ENCODE measurements at regions not wholly inside any gene's neighbourhood (a gene's known extent, or its start where the extent isn't known, plus 50 kb on each side); places are given as distances from the start of the nearest gene placed in this dataset.
"Not testable (repeated sequence)": the region's sequence is repeated elsewhere in the genome, so short reads cannot be mapped to it uniquely, and the experiment has no call there.

DNA sequence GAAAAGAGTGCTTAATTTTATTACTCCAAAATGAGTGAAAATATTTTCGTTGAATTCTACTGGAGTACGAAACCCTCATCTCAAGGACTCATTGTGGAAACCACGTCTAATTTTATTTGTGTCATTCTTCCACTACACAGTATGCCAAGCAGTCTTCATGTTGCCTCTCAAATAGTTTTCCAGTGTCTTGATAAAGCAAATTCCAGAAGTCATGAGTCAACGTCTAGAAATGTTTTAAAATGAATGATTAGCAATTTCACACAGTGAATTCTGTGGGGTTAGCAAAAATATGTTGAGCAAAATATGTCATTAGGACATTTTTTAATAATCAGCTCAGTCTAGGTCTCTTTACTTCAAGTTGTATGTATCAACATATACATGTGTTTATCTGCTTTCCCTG is 865.5 kb downstream of the DSC3 start:
- DNase-seq (ENCODE audit: low read depth in 2 of 2): no peak

DNA sequence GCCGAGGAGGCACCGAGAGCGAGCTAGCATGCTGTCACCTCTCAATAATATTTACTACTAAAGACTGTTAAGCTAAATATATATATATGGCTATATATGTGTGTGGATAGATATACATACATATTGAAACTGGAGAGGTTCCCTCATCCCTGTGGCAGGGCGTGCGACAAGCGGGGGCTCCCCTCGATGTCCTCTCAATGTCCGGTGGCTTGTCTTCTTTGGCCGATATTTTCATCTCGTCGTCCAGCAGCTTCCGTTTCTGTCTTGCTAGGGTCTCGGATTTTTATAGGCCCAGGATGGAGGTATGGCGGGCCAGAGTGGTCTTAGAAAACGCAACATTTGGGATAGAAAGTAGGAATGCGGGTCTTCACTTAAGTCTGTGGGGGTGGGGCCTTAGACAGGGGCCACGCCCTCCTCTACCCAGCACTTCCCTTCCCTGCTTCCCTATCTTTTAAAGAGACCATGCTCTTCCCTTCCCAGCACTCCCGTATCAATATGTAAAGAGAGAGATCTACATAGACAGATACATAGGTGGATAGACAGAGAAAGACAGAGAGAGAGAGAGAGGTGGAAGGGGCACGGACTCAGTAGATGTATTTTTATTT is 866.8 kb downstream of the DSC3 start:
- no peak for DNase-seq (ENCODE audit: low read depth in 2 of 2)

DNA sequence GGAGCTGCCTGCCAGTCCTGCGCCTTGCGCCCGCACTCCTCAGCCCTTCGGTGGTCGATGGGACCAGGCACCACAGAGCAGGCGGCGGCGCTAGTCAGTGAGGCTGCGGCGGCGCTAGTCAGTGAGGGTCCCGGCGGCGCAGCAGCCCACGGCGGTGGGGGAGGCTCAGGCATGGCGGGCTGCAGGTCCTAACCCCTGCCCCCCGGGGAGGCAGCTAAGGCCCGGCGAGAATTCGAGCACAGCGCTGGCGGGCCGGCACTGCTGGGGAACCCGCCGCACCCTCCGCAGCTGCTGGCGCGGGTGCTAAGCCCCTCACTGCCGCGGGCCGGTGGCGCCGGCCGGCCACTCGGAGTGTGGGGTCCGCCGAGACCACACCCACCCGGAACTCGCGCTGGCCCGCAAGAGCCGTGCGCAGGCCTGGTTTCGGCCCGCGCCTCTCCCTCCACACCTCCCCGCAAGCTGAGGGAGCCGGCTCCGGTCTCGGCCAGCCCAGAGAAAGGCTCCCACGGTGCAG is 867.4 kb downstream of the DSC3 start:
- DNase-seq (ENCODE audit: low read depth in 2 of 2): no peak

DNA sequence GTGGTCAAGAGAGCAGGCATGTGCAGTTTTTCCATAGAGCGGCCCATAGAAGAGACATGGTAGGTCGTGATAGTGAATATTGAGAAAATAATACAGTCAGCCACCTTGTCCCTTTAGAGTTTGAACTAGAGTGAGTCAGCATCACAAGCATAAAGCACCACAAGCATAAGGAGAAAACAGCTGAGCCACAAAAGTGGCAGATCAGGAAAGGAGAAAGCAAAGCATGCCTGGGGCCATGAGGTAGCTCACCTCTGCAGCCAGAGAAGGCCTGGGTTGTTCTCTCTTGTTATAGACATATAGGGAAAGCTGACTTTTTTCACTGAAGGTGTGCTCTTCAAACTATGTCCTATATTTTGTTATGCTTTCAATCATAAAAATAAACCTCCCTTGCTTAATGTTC is 879.0 kb downstream of the DSC3 start:
- DNase-seq (ENCODE audit: low read depth in 2 of 2): no peak

DNA sequence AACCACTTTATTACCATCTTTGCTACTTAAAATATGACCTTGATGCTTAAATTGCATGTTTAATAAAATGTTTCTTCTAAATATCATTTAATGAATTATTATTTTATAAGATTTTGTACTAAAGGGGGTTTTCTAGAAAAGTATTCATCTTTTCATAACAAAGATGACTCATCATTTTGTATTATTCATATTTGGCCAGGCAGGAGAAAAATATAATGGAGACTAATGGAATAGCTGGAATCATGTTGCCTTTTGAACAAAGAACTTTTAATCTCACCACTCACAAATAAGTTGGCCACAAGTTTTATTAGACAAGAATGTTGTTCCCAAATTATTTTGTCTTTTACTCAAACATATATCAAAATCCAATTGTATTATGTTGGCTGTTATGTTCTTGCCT is 882.4 kb downstream of the DSC3 start:
- DNase-seq (ENCODE audit: low read depth in 2 of 2): no peak

DNA sequence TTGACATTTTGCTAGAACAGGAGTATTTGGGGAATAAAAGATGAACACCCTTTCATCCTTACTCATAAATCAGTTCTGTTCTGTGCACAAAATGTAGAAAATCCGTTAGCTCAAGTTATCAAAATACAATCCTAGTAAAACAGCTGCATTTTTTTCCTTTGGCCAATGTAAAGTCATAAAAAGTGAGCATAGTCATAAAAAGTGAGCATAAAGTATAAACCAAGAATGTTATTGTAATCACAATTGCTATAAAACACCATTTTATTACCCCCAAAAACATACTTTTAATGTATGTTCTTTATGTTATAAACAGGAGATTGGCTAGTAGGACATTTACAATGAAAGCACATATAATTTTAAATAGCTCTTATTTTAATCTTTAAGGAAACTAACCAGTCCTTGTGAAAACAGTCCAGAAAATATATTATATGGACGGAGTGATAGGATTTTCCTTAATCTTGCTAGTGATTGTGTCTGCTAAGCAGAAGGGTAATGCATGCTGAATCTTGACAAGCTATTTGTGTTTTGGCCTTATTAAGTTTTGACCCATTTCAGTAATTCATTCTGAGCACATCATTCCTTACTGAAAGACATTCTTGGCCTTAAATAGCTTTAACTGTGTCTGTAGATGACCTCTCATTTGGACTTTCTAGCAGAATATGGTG is 891.8 kb downstream of the DSC3 start:
- DNase-seq (ENCODE audit: low read depth in 2 of 2): no peak

DNA sequence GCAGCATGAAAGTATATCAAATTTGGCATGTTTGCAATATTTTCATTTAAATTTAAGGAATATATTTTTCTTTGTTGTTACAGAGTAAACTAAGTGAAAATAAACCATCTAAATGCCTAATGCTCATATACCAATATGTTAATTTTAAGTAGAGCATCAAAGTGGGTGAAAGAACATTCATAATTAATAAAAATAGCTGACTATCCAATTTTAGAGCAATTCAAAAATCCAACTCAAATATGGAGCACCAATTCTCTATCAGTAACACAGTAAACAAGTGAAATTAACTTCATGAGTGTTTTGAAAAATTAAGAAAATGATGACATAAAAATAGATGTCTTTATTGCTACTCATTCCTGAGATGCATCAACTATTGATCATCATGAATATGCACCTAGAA is 893.0 kb downstream of the DSC3 start:
- DNase-seq (ENCODE audit: low read depth in 2 of 2): no peak

DNA sequence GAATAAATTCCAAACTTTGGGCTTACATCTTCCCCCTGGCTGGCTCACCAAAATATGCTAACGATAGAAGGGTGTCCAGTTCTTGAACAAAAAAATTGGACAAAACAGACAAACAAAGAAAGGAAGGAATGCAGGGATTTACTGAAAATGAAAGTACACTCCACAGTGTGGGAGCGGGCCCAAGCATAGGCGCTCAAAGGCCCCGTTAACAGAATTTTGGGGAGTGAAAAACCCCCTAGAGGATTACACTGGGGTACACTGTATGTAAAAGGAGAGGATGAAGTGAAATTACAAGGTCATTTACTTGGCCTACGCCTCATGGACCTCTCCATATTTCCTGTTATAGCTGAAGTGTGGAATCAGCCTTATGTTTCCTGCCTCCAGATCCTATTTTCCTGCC is 899.7 kb downstream of the DSC3 start:
- DNase-seq (ENCODE audit: low read depth in 2 of 2): no peak

DNA sequence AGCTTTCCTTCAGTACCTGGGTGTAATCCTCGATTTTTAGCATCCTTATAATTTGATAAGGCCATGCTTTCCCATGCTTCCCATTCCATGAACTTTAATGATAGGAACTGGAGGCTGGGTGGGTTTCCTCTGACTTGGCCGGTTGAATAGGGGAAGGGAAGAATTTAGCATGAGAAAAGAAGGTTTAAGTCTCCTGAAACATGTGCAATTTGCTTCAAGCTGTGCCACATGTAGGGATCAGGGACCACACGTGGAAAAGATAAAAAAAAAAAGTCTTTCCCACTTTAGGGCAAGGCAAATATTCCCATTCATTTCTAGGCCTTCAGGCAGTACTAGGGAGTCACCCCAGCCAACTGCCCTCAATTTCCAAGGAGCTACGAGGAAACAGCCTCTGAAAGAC is 900.3 kb downstream of the DSC3 start:
- DNase-seq (ENCODE audit: low read depth in 2 of 2): no peak

DNA sequence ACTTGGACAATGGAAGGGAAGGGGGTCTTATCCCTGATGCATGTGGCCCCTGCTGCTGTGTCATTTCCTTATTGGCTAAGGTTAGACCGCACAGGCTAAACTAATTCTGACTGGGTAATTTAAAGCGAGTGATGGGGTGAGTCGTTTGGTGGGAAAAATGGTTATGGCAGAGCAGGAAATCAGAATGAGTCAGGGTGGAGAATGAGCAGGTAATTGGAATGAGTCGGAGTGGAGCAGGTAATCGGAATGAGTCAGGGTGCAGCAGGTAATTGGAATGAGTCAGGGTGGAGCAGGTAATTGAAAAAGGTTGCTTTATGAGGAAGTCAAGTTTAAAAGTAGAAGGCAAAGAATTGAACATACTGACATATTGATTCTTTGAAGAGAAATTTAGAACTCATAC is 901.0 kb downstream of the DSC3 start:
- not testable (repeated sequence) for DNase-seq (ENCODE audit: low read depth in 2 of 2)

DNA sequence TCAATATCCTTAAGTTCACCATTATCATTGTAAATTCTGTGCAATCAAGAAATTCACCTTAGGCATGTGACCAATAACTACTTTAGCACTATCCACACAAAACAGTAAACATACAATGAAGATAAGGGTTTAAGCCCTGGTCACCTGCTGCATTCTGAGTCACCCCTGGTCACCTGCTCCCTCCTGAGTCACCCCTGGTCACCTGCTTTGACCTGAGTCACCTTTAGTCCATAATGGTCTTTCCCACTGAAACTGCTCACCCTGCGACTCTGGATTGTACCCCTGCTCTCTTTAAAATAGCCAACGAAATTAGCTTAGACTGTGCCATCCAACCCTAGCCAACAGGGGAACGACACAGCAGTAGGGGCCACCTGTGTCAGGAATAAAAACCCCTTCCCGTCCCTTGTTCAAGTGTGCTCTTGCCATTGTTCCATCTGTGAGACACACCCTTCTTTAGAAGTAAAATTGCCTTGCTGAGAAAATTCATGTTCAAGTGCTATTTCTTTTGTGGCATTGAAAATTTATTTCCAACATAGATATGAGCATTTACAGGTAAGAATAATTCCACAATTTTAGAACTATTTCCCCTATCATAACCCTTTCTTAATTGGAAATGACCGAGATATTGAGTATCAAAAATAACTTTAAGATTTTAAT is 902.8 kb downstream of the DSC3 start:
- DNase-seq (ENCODE audit: low read depth in 2 of 2): no peak

DNA sequence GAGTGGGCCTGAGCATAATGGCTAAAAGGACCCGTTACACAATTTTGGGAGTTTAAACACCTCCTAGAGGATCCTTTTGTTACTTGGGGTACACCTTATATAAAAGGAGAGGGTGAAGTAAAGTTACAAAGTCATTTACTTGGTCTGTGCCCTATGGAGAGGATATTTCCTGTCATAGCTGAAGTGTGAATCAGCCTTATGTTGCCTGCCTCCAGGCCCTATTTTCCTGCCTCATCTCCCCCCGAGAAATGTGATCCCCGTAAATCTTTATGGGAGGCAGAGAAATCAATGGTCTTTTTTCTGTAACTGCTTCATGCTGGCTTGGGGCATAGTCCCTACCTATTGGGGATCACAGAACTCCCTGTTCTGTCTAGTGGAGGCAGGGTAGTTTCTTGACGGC is 906.6 kb downstream of the DSC3 start:
- no peak for DNase-seq (ENCODE audit: low read depth in 2 of 2)

DNA sequence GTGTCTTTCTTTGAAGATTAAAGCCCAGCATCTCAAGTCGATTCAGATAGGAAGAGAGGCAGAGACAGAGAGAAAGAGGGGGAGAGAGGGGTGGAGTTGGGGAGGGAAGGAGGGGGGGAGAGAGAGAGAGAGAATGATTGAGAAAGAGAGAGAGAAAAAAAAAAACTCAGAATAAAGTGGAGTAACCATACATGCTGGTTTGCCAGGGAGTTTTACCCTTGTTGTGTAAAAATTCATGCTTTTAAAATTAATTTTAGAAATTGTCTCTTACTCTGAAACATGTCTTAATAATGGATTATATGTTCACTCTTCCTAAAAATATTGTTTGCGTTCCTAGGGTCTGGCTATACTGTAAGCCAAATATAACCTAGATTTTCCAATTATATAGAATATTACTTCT is 908.5 kb downstream of the DSC3 start:
- no peak for DNase-seq (ENCODE audit: low read depth in 2 of 2)

DNA sequence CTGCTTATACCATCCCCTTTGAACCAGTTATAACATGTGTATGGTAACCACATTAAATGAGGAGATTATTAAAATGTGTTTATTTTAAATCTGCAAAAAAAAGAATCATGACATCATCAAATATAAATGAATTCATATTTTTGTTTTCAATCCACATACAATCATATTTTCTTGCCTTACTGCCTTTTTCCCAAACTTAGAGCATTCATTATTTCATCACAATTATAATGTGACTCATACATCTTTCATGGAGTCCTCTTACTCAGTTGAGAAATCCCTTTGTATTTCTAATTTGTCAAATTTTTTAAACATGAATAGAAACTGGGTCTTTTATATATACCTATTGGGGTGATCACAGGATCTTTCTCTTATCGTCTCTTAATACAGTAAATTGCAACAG is 909.6 kb downstream of the DSC3 start:
- no peak for DNase-seq (ENCODE audit: low read depth in 2 of 2)

DNA sequence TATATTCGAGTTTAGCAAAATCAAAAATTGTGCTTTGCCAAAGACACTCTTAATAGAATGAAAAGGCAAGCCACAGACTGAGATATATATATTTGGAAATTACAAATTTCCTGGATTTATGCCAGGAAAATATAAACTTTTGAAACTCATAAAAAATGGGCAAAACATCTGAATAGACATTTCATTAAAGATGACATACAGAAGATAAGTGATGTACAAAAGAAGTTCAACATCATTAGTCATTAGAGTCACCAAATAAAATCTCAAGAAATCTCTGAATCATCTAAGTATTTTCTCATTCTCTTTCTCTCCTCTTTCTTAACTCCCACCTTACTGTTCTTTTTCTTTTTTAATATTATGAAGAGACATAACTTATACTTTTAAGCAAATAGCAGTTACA is 921.1 kb downstream of the DSC3 start:
- DNase-seq (ENCODE audit: low read depth in 2 of 2): no peak

DNA sequence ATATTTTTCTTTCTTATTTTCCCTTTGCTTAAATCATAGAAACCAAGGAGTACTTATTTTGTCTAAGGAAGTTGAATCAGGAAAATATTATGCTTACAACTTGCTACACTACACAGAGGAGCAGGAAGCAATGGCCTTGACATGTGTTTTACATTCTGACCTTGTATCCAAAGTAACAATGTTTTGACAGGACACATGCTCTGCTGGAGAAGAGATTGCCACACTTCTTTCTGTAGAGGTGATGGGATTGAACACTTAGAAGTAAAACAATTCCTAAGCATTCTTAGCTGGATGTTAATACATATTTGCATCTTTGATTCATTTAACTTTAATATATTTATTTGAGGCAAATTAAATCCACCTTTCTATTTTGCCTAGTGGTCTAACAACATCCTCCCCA is 929.1 kb downstream of the DSC3 start:
- peak in 1 of 2 donors; percentile 8 for DNase-seq (ENCODE audit: low read depth in 2 of 2)

DNA sequence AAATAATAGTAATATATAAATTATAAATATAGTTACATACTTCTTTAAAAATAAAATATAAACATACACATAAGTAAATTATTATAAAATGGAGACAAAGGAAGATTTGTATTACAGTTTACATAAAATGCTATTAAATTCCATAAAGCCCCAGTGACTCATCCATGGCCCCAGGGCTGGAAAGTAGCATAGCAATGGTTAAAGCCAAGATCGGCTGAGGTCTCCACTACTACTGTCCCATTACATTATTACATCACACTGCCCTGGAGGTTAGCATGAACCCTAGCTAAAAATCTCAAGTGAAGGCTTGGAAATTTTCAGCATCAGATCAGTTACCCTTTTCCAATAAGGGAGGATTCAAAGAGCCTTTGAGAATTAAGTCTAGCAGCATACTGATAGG is 936.2 kb downstream of the DSC3 start:
- no peak for DNase-seq (ENCODE audit: low read depth in 2 of 2)

DNA sequence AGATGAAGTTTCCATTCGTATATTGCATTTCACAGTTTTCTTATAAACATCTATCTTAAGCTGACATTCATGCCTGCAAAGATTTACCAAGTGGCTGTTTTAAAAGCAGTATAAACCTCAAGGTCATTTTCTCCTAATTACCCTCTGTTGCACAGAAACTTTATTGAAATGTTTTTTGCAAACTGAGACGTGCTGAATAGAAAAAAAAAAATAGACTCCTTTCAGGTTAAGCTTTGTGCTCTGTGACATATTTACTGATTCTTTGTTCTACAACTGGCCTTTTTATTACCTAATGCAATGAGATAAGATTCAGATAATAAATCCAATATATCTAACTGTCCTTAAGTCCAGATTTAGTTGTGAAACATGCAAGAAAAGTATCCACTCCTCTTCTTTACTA is 938.7 kb downstream of the DSC3 start:
- no peak for DNase-seq (ENCODE audit: low read depth in 2 of 2)

DNA sequence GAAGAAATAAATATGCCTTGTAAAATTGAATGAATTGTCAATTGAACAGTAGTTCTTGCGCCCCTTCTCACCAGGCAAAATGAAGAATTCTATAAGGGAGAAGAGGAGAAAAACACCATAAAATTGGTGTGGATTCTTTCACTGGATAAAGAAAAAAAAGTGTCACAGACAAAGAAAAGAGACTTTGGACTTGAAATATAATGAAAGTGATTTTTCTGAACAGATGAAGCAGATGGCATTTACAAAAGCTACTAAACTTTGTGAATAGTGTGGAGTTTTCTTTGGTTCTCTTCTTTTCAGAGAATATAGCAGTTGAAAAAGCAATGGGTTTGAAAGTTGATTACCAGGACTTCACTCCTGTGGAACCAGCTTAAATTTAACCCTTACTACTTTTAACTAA is 945.7 kb downstream of the DSC3 start:
- DNase-seq (ENCODE audit: low read depth in 2 of 2): no peak

DNA sequence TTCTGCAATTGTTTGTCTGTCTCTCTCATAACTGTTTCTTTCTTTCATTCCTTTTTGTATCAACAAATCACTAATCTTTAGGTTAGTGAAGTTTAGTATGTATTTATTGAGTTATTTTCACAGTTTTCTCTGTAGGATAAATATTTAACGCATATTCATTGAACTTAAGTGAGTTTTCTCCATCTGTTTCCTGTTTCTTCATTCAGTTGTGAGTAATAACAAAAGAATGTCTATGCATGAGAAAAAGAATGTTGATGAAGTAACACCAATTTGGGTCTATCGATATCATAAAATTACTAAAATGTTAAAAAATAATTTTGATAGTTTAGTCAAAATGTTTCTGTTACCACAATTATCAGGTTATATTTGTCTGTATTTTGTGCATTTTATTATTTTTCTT is 948.0 kb downstream of the DSC3 start:
- peak in 1 of 2 donors; percentile 40 for DNase-seq (ENCODE audit: low read depth in 2 of 2)

DNA sequence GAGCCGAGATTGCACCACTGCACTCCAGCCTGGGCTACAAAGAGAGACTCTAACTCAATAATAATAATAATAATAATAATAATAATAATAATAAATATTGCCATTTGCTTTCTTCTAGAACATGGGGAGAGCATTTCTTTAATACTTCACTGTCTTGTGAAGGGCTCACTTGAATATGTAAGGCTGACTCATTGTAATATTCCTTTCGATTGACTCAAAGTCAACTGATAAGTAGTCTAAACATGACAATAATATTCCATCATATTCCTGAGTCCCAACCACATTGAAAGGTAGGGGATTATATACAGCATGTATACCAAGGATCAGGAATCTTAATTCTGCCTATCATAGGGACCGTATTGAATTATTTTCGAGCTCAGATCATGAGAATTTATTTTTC is 949.2 kb downstream of the DSC3 start:
- DNase-seq (ENCODE audit: low read depth in 2 of 2): no peak

DNA sequence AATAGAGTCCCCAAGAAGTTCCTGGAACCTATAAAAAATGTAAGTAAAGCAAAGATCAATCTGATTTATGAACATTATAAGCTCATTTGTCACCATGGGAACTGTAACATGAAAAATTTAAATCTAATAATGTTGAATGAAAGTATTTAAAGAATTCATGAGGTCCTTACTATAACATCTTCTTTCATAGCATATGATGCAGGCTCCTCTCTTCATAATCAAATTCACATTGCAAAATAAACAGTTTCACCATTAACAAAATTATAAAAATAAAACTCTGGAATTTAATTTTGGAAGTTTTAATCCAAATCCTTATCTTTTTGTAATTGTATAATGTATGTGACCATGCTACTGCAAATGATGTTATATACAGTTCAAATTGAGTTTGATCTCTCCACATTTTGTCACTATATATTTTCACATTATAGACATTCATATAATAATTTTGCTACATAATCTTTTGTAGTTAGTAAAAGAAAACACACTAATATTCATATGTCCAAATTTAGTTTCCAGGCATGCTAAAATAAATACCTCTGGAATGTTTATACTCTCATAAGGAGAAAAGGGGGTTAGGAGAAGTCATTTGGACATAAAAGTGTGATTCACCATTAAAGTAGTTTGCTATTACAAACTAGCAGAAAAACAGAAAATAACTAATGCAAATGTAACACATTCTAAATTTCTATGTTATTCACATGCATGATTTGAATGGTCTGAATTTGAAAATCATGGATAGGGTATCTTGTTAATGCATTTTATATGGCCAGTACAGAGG is 954.1 kb downstream of the DSC3 start:
- no peak for DNase-seq (ENCODE audit: low read depth in 2 of 2)

Data from dermis microvascular lymphatic vessel endothelial cell (primary cell).